ENCODE measurements at regions not wholly inside any gene's neighbourhood (a gene's known extent, or its start where the extent isn't known, plus 50 kb on each side); places are given as distances from the start of the nearest gene placed in this dataset.
"Not testable (repeated sequence)": the region's sequence is repeated elsewhere in the genome, so short reads cannot be mapped to it uniquely, and the experiment has no call there.

- intact Hi-C loops (cut with DNase I), result no loop called here
Observed at GRCh38 chr4:26033389-26033788, 119.4 kb downstream of the SMIM20 start.

DNA sequence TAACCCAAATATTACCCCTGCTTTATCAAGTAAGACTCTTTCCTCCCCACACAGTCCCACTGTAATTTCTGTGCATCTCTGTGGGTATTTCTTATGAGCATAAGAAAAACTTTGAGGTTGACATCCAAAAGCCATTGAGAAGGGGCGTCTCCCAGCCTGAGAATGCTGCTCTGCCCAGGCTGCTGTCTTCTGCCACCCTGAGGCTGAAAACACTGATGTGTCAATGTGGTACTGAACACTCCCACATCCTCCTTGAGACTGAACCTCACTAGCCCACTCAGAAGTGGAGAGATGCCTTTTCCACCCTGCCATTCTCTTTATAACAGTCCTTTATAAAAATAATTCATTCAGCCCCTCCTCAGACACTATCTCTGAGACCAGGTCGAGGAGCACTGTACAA lies 120.8 kb downstream of the SMIM20 start:
- intact Hi-C loops (cut with DNase I), result no loop called here
- no peak for DNase-seq

More at GRCh38 chr4:26033389-26033788, 119.4 kb downstream of the SMIM20 start:
- DNase-seq, result no peak

DNA sequence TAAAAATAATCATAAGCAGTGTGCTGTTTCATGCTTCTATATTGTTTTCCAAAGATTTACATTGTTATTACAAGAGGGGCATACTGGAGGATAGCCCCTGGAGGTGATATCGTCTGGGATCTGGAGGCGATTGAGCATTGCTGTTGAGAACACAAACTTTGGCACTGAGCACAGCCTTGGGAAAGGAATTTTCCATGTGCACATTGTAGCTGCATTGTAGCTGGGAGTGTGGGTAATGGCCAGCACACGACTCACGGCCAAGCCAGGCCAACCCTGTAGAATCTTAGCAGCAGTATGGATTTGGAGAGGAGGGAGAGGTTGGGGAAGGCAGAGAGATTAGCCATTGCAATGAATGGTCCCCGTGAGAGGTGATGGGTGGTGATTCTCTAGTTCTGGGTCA lies 121.9 kb downstream of the SMIM20 start:
- no peak for DNase-seq
- intact Hi-C loops (cut with DNase I), result no loop called here

- no peak for DNase-seq
- intact Hi-C loops (cut with DNase I), result no loop called here
Observed at GRCh38 chr4:26039639-26040359, 125.8 kb downstream of the SMIM20 start.

GRCh38 chr4:26044524-26044923 lies 130.5 kb downstream of the SMIM20 start:
- intact Hi-C loops (cut with DNase I), result no loop called here
- DNase-seq, result no peak

DNA sequence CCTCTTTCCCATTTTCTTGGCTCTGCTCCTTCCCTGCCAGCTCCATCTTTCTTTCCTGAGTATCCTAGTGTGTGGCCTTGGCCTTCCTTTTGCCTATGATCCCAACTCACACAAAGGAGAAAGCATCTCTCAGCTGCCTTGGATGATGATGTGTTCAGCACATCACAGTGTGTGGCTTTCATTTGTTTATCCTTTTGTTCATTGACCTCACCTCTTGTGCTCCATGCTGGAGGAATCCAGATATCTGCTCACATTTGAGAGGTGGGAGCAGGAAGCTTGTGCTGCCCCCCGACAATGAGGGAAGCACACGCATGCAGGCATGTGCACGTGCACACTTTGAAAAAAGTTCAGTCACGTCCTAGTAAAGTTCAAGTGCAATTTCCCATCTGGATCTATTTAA lies 131.0 kb downstream of the SMIM20 start:
- intact Hi-C loops (cut with DNase I), result no loop called here
- DNase-seq, result no peak

- no peak for DNase-seq
- intact Hi-C loops (cut with DNase I), result no loop called here
Observed at GRCh38 chr4:26047795-26048194, 133.8 kb downstream of the SMIM20 start.

DNA sequence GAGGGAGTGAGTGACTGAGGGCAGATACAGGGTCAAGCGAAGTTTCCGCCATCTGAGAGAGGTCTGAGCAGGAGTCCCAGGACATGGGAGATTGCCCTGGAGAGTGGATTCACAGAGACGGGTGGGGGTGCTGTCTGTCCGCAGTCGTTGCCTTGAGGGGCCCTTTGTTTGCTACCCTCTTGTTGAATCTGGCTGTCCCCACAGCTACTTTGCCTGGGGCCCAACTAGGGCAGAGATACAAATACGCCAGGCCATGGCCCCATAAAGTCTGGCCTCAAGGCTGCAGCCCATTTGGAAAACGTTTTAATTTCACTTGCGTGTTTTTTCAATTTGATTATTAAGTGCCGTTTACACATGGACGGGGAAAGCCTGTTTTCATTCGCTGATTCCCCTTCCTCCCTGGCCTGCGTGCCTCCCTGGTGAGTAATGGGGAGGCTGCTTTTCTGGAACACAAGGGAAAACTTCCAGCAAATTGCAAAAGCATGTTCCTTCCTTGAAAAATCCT lies 134.4 kb downstream of the SMIM20 start:
- intact Hi-C loops (cut with DNase I), result no loop called here
- no peak for DNase-seq

DNA sequence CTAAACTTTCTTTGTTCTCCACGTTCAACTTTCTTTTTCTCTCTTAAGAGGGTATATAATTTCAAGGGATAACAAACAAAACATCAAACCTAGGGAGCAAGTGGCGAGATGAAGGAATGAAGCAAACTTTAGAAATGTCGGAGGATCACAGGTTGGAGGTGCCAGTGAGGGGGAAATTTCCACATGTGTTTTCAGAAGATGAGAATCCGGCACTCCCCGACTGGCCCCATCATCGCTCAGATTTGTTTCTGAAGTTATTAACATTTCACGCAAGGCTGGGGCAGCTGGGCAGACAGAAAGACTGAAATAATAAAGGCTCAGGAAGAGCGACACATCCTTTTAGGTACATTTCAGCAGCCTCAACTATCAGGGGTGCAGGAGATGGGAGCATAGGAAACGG lies 134.9 kb downstream of the SMIM20 start:
- intact Hi-C loops (cut with DNase I), result no loop called here
- DNase-seq, result no peak

DNA sequence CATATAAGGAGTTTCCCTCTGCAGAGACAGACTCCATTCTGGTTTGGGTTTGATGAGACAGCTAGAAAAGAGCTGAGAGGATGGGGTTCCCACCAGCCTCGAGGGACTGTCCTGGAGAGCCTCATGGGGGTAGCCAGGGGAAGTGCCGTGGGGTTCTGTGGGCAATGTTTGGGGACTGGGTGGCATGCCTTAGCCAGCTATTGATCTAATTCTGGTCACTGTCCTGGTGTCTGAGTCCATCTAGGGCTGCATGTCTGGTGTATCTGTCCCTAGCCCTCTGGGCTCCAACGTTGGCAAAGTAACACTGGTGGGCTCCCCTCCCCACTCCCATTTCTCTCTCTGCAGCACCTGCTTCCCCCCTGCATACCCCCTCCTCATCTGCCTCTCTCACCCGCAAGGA lies 135.4 kb downstream of the SMIM20 start:
- intact Hi-C loops (cut with DNase I), result no loop called here
- DNase-seq, result no peak

DNA sequence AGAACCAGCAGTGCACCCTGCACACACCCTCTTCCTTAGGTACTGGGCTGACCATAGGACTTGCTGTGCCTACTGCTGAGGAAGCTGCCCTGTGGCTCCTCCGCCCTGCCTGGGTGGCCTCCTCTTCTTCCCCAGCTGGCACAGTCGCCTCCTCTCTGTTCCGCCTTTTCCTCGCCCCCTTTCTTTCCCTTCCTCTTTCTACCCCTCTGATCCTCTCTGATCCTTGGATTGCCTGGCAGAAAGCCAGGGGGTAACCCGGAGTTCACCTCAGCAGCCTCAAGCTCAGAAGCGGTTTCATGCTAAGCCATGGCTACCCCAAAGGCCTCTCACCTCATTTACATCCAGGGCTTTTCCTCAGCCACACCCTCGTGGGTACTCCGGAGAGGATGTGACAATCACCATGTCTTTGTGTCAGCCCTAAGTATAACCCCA lies 136.2 kb downstream of the SMIM20 start:
- peak in 35 of 42 donors; percentile 6 to 63 (median 31) for DNase-seq
- intact Hi-C loops (cut with DNase I), result no loop called here

- DNase-seq, result no peak
Observed at GRCh38 chr4:26050671-26051070, 136.7 kb downstream of the SMIM20 start.

DNA sequence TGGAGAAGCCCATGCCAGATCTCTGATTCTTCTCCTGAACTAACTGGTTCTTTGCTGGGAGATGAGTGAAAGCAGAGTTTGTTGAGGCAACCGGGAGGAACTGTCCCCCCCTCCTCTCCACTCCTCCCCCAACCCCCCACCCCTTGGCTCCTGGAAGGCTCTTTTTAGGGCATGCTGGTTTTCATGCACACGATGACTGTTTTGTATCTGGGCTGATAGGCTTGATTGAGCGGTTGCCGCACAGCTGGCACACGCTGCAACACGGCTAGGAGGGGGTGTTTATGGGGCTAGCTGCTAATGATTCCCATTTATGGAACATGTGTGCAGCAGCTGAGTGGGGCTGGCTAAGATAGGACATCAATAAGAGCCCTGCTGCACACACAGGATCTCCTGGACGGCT lies 137.2 kb downstream of the SMIM20 start:
- no peak for DNase-seq
- intact Hi-C loops (cut with DNase I), result no loop called here

More at GRCh38 chr4:26050671-26051070, 136.7 kb downstream of the SMIM20 start:
- intact Hi-C loops (cut with DNase I), result no loop called here

- no peak for DNase-seq
Observed at GRCh38 chr4:26052663-26053541, 138.9 kb downstream of the SMIM20 start.

GRCh38 chr4:26053761-26054160 lies 139.7 kb downstream of the SMIM20 start:
- intact Hi-C loops (cut with DNase I), result no loop called here

More at GRCh38 chr4:26052663-26053541, 138.9 kb downstream of the SMIM20 start:
- intact Hi-C loops (cut with DNase I), result no loop called here

DNA sequence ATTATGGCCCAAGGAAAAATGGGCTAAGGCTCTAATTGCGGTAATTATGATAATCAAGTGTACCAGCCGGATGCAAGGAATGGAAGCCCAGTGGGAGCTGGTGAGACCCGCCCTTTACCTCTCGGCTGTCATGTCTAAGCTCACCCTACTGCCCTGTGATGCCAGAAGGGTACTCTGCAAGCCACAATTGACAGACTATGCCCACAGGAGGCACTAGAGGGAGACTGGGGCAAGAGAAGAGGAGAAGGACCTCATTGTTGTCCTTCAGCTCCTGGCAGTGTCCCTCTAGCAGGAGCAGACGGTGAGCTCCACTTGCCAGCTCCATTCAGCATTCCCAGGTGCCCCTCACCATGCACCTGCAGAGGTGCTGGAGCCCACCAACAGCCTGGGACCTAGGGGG lies 141.8 kb downstream of the SMIM20 start:
- intact Hi-C loops (cut with DNase I), result no loop called here

More at GRCh38 chr4:26053761-26054160, 139.7 kb downstream of the SMIM20 start:
- no peak for DNase-seq

GRCh38 chr4:26056406-26056805 lies 142.4 kb downstream of the SMIM20 start:
- DNase-seq, result no peak
- intact Hi-C loops (cut with DNase I), result no loop called here

More for the DNA sequence above, 141.8 kb downstream of the SMIM20 start:
- no peak for DNase-seq

DNA sequence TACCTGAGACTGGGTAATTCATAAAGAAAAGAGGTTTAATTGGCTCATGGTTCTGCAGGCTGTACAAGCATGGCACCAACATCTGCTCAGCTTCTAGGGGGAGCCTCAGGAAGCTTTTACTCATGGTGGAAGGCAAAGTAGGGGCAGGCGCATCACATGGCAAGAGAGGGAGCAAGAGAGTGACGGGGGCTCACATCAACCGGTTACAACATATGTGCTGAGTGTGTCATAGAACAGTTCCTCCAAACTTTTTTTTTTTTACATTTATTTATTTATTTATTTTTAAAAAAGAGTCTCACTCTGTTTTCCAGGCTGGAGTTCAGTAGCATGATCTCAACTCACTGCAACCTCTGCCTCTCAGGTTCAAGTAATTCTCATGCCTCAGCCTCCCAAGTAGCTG lies 143.8 kb downstream of the SMIM20 start:
- DNase-seq; intact Hi-C loops (cut with DNase I): not testable (repeated sequence)

GRCh38 chr4:26058537-26058936 lies 144.5 kb downstream of the SMIM20 start:
- peak in 1 of 42 donors; percentile 38 for DNase-seq
- intact Hi-C loops (cut with DNase I), result no loop called here
